Activated CD4-positive, alpha-beta T cell treated with anti-CD3 and anti-CD28 coated beads for 4 hours (primary cell): ENCODE measurements at regions not wholly inside any gene's neighbourhood (a gene's known extent, or its start where the extent isn't known, plus 50 kb on each side); places are given as distances from the start of the nearest gene placed in this dataset.
"Not testable (repeated sequence)": the region's sequence is repeated elsewhere in the genome, so short reads cannot be mapped to it uniquely, and the experiment has no call there.

Source experiments
- DNase-seq, 2 donors: peaks; one replicate each; pipeline ENCODE4 v3.0.0-alpha.2; 2020

DNA sequence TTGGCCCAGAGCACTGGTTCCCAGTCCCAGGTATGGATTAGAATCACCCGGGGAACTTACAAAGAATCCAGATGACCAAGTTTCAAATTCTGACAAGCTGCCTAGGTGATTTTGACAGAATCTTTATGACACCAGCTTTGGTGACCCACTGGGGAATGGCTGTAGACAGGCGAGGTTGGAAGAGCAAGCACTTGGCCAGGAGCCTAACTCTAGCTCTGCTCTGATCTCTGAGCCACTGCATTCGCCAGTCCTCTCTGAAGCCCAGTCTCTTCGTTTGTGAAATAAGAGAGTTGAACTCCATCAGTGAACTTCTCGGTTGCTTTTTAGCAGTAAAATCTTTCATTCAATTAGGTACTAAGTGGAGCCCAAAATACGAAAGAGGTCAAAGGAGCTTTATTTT is 161.2 kb downstream of the VEGFA start:
- DNase-seq = no peak

- DNase-seq = no peak
These were observed 160.6 kb downstream of the VEGFA start for GRCh38 chr6:43930440-43931154.

DNA sequence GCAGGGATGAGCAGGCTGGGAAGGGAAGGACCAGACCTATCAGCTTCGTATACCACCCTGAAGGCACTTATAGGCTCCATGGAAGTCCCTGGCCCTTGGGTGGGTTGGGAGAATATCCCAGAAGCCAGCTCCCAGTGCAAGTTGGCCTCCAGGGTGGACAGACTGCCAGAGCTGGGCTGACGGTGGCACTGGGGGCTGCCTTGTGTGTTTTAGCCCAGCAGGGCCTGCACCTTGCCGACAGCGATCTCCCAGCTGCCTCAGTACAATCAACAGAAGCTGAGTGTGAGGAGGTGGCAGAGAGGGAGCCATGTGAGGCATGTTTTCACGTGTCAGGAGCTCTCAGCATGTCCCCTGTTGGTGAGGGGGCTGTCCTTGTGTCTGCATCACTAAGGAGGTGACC is 159.5 kb downstream of the VEGFA start:
- no peak for DNase-seq

DNA sequence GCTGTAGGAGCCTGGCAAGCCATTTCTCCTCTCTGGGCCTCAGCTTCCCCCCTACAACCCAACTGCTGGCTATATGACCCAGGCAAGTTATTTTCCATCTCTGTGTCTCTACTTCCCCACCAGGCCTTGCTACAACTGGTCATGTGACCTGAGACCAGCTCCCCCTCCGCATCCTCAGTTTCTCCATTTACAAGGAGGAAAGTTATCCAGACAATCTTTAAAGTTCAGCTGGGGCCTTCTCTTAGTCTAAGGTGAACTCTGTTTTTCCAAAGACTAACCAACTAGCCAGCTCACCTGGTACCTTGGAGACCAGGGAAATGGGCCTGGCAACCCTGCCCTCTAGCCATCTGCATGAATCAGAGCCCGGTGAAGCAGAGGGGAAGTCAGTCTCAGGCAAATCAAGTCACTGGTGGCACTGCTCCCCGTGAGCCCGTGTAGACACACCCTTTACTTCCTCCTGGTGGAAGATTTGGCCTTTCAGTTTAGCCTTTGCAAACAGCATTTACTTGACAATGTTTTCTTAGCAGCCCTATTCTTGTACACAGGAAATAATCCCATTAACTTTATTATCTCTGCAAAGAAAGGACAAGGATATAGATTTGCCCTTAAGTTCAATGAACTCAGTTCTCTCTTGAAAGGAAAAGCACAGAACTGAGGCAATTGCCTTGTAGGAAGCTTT is 157.7 kb downstream of the VEGFA start:
- DNase-seq = no peak

- DNase-seq = no peak
These were observed 156.9 kb downstream of the VEGFA start for GRCh38 chr6:43926634-43927531.

DNA sequence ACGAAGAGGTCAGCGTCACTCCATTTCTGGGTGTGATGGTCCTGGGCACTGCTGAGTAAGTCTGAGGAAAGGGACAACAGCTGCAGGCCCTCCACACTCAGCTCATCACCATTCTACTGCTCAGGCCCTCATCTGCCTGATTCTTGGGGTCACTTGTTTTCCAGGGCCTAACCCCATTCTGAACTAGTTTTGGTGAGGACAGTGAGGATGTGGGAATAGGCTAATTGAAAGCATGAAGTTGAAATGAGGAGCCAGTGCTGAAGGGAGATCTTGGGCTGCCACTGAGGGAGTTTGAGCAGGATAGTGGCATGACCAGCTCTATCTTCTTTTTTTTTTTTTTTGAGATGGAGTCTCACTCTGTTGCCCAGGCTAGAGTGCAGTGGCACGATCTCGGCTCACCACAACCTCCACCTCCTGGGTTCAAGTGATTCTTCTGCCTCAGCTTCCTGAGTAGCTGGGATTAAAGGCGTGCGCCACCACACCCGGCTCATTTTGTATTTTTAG is 155.7 kb downstream of the VEGFA start:
- DNase-seq = not testable (repeated sequence)

- peak in 1 of 2 donors; percentile 30 for DNase-seq
These were observed 154.3 kb downstream of the VEGFA start for GRCh38 chr6:43924222-43924702.

- DNase-seq = no peak
These were observed 153.6 kb downstream of the VEGFA start for GRCh38 chr6:43923376-43924221.

DNA sequence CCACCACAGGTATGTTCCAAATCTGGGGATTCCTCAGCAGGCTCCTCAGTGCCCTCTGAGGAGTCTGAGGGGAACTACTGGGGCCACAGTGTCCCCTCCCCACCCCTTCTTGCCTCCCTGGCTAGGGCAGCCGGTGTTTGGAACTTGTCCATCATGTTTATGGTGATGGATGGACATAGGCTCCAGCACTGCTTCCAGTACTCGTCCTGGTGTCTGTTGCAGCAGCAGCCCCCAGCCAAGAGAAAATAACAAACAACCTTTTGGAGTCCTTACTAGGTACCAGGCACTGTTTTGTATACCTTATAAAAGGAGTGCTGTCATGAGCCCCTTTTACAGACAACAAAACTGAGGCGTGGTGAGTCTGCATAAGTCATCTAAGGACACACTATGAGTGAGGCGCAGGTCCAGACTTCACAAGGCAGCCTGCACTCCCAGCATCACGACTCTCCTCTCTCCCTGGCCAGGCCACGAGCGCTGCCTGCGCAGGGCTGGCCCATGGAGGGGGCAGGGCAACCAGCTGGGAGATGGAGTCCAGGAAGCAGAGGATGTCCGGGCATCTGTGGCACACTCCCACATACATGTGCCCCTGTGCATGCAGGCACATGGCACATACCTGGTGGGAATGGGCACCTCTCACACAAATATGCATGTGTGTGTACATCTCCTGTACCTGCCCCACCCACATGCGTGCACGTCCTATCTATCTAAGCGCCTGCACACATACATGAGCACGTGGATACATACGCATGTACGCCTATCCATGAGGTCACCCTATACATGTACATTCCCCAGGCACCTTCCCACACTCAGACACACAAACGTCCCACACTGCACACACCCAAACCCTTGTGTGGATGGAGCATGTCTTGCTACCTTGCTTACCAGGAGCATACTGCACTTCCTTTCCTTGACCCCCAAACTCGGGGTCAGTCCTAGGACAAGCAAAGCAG is 152.7 kb downstream of the VEGFA start:
- no peak for DNase-seq

DNA sequence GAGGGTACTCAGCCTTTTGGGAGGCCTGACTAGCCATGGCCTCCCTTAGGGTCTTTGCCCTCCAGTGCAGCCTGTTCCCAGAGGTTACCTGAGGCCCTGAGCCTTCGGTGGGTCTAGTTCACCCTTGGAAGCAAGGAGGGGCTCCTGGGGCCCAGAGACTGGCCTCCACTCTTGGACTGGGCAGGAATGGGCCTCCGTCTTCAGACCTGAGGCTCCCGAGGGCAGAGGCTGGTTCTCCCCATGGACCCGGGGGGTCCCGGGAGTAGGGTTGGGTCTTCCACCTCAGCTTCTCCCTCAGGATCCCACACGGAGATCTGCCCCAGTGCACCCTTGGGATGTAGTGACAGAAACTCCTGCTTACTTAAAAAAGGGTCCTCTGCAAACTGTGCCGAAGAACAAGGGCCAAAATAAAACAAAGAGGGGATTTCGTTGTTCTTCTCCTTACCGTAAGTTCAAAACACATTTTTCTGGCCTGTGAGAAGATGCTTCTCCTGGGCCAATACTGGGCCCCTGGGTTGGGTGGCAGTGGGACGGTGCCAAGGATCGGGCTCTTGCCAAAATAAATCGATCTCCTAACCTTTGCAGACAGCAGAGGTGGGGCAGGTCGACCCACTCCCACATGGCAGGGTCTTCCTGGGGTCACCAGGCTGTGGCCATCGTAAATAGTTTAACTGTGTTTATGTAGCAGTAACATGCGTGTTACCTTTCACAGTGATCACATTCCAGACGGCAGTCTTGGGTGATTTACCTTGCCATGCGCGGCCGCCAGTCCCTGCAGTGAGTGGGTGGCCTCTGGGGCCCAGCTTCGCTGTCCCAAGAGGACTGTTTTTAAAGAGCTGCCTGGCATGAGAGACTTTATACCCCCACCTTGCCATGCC is 151.8 kb downstream of the VEGFA start:
- DNase-seq = no peak

GRCh38 chr6:43921039-43921438 is 151.0 kb downstream of the VEGFA start:
- no peak for DNase-seq

- no peak for DNase-seq
These were observed 149.8 kb downstream of the VEGFA start for GRCh38 chr6:43919774-43920173.

- no peak for DNase-seq
These were observed 147.9 kb downstream of the VEGFA start for GRCh38 chr6:43917878-43918382.

GRCh38 chr6:43916924-43917877 is 147.2 kb downstream of the VEGFA start:
- no peak for DNase-seq

DNA sequence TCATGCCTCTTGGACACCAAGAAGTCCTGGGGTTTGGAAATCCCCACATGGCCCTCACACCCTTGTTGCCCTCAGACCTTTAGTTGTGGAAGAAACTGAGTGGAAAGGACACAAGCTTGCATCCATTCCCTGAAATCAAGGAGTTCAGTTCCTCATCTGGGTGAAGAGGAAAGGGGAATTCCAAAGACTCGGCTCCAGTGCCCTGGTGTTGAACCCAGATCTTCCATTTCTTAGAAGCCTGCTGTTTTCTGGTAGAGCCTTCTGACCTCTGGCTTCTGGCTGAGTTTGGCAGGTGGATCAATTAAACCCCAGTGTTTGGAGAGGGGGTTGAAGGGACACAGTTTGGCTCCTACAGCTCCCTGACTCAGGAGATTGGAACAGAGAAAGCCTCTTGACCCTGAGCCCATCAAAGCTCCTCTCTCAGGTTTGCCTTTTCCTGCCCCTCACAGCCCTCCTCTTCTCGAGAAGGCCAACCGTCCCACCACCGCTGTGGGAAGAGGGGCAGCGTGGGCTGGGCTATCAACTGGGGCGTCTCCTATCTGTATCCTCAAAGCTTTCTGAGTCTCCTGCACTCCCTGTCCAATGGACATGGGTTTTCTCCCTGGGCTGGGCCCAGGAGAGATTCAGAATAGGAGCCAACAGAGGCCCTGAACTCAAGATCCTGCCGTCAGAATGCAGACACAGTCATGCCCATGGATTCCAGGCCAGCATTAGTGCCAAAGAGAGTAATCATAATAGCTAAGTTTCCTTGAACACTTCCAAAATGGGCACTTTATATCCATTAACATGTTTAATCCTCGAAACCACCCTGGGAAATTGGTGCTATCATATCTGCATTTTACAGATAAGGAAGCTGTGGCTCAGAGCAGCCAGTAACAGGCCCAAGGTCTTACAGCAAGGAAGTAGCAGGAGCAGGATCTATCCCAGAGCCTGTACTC is 146.2 kb downstream of the VEGFA start:
- DNase-seq = no peak

DNA sequence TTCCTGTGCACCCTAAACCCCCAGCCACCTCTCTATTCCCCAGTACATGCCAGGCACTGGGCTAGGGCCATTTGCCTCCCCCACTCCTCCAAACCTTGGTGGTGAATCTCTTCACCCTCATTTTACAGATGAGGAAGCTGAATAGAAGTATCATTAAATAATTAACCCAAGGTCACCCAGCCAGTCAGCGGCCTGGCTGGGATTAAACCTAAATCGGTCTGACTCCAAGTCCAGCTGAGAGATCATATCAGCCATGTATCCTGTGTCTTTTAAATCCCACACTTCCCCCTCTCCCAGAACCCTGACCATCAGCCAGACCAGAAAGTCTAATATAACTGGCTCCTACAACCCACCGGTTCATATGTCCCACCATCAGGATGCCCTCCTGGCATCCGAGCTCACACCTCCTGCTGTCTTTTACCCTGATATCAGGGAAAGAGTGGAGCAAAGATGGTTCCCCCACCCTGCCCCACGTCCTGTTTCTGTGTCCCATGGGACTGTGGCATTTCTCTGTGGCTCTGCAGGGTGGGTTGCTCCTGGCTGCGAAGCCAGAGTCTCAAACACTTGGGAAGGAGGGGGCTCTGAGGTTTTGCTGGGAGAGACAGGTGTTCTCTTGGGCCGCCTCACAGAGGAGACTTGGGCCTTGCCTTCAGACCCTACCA is 145.3 kb downstream of the VEGFA start:
- DNase-seq = no peak
